GM18519 (cell line): ENCODE measurements at regions not wholly inside any gene's neighbourhood (a gene's known extent, or its start where the extent isn't known, plus 50 kb on each side); places are given as distances from the start of the nearest gene placed in this dataset.

Experiments used
- ATAC-seq: cut with Tn5 transposase; IDR thresholded peaks from one replicate; pipeline ENCODE4 v1.9.1; 2021; ENCODE audit warnings: mild to moderate bottlenecking, moderate library complexity; ENCODE audit not compliant: unreplicated experiment, low FRiP score

DNA sequence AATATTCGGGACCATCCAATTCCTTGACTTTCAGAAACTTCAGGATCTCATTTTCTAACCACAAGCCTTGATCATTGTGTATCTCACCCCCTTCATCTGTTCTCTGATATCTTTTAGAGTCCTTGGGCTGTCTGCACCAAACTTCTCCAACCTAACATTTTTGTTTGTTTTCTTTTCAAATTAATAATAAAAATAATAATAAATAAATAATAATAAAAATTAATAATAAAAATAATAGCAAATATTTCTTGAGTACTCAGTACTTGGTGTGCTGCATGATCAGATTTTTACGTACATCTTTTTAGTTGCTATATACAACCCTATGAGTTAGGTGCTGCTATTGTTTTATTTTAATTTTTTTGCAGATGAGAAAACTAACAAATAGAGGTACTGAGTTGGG lies 70.2 kb upstream of the TPRG1 start:
- no peak for ATAC-seq

DNA sequence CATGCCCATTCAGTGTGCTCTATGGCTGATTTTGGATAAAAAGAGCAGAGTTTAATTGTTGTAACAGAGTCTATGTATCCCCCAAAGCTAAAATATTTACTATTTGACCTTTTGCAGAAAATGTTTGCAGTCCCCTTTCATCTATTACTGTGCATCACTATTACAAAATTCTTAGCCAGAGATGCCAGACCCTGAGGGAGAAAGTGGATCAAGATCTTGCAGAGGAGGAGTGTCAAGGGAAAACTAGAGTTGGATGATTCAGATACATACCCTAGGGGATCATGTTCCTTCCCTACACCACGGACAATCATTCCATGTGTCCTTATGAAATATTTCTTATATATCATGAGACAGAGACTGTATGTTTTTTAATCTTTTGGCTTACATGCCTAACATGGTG lies 68.6 kb upstream of the TPRG1 start:
- ATAC-seq: no peak

DNA sequence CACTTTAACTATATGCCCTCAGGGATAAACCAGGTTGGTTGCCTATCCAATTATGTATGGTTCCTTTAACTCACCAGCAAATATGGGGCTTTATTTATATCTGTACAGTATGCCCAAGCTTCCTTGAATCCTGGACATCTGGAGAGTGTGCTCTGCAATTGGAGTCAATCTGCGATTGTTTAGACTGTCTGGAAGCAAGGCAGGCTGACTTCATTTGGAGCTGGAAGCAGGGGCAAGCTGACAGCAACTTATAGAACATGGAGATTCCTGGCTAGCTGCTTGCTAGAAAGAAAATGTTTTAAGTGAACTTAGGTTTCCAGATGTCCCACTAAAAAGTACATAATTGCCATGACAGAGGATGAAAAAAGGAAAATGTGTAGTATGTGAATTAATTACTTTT lies 63.7 kb upstream of the TPRG1 start:
- ATAC-seq: no peak

DNA sequence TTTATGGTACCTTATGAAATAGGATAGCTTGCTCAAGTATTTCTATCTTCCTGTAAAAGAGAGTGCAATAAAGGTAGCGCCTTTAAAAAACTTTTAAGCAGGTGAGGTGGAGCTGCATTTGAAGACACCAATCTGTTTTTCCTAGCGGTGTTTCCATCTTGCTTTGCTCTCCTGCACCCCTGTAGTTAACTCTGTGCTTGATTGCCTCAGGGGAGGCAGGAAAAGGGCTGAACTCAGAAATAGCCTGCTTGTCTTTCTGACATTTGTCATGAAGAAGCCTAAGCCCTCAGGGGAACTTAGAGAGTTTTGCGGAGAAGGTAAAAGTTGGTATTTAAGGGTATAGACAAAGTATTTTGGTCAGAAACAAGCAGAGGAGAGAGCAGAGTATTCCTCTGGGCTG lies 63.0 kb upstream of the TPRG1 start:
- no peak for ATAC-seq

DNA sequence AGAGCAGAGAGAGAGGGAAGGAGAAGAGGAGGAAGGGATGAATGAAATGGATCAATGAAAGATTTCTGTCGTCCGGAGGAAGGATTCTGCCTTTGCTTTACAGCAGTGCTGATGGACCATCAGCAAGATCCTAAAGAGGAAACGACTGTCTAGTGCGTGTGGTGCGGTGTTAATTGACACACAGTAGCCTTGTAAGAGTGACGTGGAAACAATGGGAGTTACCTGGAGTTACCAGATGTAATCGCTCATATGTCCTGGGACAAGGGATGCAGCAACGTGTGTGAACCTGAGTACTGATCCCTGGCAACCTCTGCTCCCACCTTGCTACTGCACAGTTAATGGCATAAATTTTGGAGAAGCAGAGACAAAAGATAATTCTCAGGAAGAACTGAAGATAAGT lies 62.6 kb upstream of the TPRG1 start:
- no peak for ATAC-seq

DNA sequence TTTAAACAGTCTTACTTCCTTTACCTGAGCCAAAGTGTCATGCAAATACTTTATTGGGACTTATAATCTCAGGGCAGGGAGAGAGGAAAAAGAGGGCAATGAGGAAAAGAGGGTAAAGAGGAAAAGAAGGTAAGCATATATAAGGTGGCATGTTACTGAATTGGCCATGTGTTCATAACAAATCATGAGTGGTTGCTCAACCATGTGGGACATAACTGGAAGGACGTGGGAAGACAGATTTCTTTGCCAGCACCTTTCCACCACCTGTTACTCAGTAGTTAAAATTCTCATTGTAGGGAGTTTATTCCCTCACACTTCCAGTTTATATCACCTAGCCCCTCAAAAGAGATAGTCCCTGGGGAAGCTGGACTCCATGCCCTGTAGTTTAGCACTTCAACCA lies 54.7 kb upstream of the TPRG1 start:
- no peak for ATAC-seq

DNA sequence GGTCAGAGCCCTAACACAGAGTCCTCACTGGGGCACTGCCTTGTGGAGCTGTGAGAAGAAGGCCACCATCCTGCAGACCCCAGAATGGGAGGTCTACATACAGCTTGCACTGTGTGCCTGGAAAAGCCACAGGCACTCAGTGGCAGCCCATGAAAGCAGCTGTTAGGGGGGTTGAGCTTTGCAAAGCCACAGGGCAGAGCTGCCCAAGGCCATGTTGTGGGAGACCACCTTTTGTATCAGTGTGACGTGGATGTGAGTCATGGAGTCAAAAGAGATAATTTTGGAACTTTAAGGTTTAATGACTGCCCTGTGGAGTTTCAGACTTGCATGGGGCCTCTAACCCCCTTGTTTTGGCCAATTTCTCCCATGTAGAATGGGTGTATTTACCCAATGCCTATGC lies 52.9 kb upstream of the TPRG1 start:
- no peak for ATAC-seq

DNA sequence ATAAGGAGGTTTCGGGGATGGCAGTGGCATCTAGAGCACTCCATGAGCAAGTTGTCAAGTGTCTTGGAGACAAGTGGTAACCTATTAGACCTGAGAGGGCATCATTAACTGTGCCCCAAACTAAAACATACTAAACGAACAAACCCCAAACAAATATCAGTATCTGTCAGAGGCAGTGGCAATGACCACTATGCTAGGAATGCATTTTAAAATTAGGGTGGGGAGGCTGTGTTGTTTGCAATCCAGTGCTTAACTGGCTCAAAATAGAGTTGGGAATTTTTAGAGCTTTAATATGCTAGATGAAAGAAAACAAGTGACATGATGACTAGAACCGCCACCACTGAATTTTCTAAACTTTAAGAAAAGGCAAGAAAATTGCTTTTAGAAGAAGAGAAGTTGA lies 51.8 kb upstream of the TPRG1 start:
- ATAC-seq: no peak

DNA sequence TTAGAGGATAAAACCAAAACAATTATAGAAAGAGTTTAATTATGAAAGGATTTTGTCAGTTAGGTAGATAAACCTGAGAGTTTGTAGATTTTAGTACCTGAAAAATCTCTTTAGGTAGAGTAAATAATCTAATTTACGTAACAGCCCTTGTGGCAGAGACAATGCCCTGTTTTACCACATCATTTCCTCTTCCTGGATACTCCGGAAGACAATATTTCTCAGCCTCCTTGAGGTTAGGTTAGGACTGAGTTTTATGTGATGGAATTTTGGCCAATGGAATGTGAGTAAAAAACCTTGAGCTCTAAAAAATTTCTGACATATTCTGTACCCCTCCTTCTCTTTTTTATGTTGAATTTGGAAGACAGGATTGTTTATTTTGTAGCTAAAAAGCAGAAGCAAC lies 50.7 kb upstream of the TPRG1 start:
- ATAC-seq: no peak
